ENCODE measurements at regions not wholly inside any gene's neighbourhood (a gene's known extent, or its start where the extent isn't known, plus 50 kb on each side); places are given as distances from the start of the nearest gene placed in this dataset.
"Not testable (repeated sequence)": the region's sequence is repeated elsewhere in the genome, so short reads cannot be mapped to it uniquely, and the experiment has no call there.

GRCh38 chr2:185279999-185280398, 458.6 kb upstream of the FSIP2 start:
- Histone ChIP-seq H3K27me3 (ENCODE audit: insufficient read depth, low read length) (no peaks in the 10 kb centered on the region), H3K4me1 (ENCODE audit: insufficient read depth, low read length) (no peaks in the 10 kb centered on the region), H3K4me2 (ENCODE audit: insufficient read depth, low read length) (no peak overlapping the region), H3K9me3 (ENCODE audit: low read depth, low read length) (no peaks in the 10 kb centered on the region), H2AFZ (ENCODE audit: low read length) (no peak overlapping the region), H3K4me3 (ENCODE audit: insufficient read depth, low read length) (no peak overlapping the region), H4K20me1 (ENCODE audit: insufficient read depth, low read length) (no peaks in the 10 kb centered on the region), H3K27ac (ENCODE audit: low read depth, low read length) (no peak overlapping the region), H3K79me2 (ENCODE audit: insufficient read depth, low read length) (no peaks in the 10 kb centered on the region), H3K36me3 (ENCODE audit: insufficient read depth, low read length) (no peaks in the 10 kb centered on the region)
- no peak for DNase-seq (ENCODE audit: insufficient read length, low spot score, missing footprints)
- TF ChIP-seq, protein P1, sequence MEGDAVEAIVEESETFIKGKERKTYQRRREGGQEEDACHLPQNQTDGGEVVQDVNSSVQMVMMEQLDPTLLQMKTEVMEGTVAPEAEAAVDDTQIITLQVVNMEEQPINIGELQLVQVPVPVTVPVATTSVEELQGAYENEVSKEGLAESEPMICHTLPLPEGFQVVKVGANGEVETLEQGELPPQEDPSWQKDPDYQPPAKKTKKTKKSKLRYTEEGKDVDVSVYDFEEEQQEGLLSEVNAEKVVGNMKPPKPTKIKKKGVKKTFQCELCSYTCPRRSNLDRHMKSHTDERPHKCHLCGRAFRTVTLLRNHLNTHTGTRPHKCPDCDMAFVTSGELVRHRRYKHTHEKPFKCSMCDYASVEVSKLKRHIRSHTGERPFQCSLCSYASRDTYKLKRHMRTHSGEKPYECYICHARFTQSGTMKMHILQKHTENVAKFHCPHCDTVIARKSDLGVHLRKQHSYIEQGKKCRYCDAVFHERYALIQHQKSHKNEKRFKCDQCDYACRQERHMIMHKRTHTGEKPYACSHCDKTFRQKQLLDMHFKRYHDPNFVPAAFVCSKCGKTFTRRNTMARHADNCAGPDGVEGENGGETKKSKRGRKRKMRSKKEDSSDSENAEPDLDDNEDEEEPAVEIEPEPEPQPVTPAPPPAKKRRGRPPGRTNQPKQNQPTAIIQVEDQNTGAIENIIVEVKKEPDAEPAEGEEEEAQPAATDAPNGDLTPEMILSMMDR (IDR thresholded peaks at IDR 0.05; ENCODE audit: extremely low read depth, low read depth, low read length), result peak; percentile 17

DNA sequence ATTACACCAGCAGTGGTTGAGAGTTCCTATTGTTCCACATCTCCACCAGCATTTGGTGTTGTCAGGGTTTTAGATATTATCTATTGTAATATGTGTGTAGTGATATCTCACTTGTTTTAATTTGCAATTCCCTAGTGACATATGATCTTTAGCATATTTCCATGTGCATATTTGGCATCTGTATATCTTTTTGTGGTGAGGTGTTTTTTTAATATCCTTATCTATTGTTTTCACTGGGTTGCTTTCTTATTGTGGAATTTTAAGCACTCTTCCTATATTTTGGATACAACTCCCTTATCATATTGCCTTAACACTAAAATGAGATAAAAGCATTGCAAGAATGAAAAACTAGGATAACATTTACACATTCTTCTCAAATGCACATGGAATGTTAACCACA, 453.9 kb upstream of the FSIP2 start:
- Histone ChIP-seq H3K4me1 (ENCODE audit: insufficient read depth, low read length) (no peaks in the 10 kb centered on the region), H3K4me2 (ENCODE audit: insufficient read depth, low read length) (no peak overlapping the region), H4K20me1 (ENCODE audit: insufficient read depth, low read length) (no peaks in the 10 kb centered on the region), H3K27ac (ENCODE audit: low read depth, low read length) (no peak overlapping the region), H3K27me3 (ENCODE audit: insufficient read depth, low read length) (no peaks in the 10 kb centered on the region), H3K36me3 (ENCODE audit: insufficient read depth, low read length) (no peaks in the 10 kb centered on the region), H3K9me3 (ENCODE audit: low read depth, low read length) (no peaks in the 10 kb centered on the region), H3K4me3 (ENCODE audit: insufficient read depth, low read length) (no peak overlapping the region), H2AFZ (ENCODE audit: low read length) (no peak overlapping the region), H3K79me2 (ENCODE audit: insufficient read depth, low read length) (no peaks in the 10 kb centered on the region)
- TF ChIP-seq, protein P1 (IDR thresholded peaks at IDR 0.05; ENCODE audit: extremely low read depth, low read depth, low read length), result no peak
- no peak for DNase-seq (ENCODE audit: insufficient read length, low spot score, missing footprints)

DNA sequence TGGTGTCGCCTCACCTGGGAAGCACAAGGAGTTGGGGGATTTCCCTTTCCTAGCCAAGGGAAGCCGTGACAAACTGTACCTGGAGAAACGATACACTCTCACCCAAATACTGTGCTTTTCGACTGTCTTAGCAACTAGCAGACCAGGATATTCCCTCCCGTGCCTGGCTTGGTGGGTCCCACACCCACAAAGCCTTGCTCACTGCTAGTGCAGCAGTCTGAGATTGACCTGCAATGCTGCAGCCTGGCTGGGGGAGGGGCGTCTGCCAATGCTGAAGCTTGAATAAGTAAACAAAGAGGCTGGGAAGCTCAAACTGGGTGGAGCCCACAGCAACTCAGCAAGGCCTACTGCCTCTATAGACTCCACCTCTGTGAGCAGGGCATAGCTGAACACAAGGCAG, 448.6 kb upstream of the FSIP2 start:
- not testable (repeated sequence) for H3K4me2 ChIP-seq (ENCODE audit: insufficient read depth, low read length); H4K20me1 ChIP-seq (ENCODE audit: insufficient read depth, low read length); DNase-seq (ENCODE audit: insufficient read length, low spot score, missing footprints); H2AFZ ChIP-seq (ENCODE audit: low read length); H3K4me1 ChIP-seq (ENCODE audit: insufficient read depth, low read length); H3K79me2 ChIP-seq (ENCODE audit: insufficient read depth, low read length); H3K9me3 ChIP-seq (ENCODE audit: low read depth, low read length); H3K27ac ChIP-seq (ENCODE audit: low read depth, low read length); H3K4me3 ChIP-seq (ENCODE audit: insufficient read depth, low read length); H3K36me3 ChIP-seq (ENCODE audit: insufficient read depth, low read length); H3K27me3 ChIP-seq (ENCODE audit: insufficient read depth, low read length)

DNA sequence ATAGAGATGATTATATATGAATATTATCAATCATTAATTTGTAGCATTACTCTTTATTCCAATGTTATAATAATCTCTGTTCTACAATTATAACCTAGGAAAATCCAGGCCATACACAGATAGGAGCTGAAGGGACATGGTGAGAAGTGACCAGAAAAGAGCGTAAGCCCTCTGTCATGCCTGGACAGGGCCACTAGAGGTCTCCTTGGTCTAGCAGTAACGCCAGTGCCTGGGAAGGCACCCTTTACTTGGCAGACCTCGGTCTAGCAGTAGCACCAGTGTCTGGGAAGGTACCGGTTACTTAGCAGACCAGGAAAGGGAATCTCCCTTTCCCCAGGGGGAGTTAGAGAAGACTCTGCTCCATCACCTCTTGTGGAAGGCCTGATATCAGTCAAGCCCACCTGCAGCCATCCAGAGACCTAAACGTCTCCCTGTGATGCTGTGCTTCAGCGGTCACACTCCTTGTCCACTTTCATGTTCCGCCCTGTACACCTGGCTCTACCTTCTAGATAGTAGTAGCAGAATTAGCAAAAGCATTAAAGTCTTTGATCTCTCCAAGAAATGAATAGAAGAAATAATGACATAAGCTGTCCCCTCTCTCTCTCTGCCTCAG, 447.5 kb upstream of the FSIP2 start:
- Histone ChIP-seq H2AFZ (ENCODE audit: low read length) (no peak overlapping the region), H3K9me3 (ENCODE audit: low read depth, low read length) (no peaks in the 10 kb centered on the region), H3K4me2 (ENCODE audit: insufficient read depth, low read length) (no peak overlapping the region), H3K27ac (ENCODE audit: low read depth, low read length) (no peak overlapping the region), H3K4me3 (ENCODE audit: insufficient read depth, low read length) (no peak overlapping the region), H3K36me3 (ENCODE audit: insufficient read depth, low read length) (no peaks in the 10 kb centered on the region), H3K79me2 (ENCODE audit: insufficient read depth, low read length) (no peaks in the 10 kb centered on the region), H3K27me3 (ENCODE audit: insufficient read depth, low read length) (no peaks in the 10 kb centered on the region), H4K20me1 (ENCODE audit: insufficient read depth, low read length) (no peaks in the 10 kb centered on the region), H3K4me1 (ENCODE audit: insufficient read depth, low read length) (no peaks in the 10 kb centered on the region)
- TF ChIP-seq, protein P1 (IDR thresholded peaks at IDR 0.05; ENCODE audit: extremely low read depth, low read depth, low read length), result peak; percentile 42
- peak; percentile 32 for DNase-seq (ENCODE audit: insufficient read length, low spot score, missing footprints)
